HG02870 (cell line): ENCODE measurements at regions not wholly inside any gene's neighbourhood (a gene's known extent, or its start where the extent isn't known, plus 50 kb on each side); places are given as distances from the start of the nearest gene placed in this dataset.

ENCODE experiments used
- ATAC-seq: cut with Tn5 transposase; IDR thresholded peaks from one replicate; pipeline ENCODE4 v1.9.1; 2021; ENCODE audit warnings: mild to moderate bottlenecking, moderate library complexity; ENCODE audit not compliant: unreplicated experiment

GRCh38 chr3:135898774-135899173 is 66.8 kb upstream of the PPP2R3A start:
- no peak for ATAC-seq

- ATAC-seq: no peak
Measured at GRCh38 chr3:135905058-135905724, 60.3 kb upstream of the PPP2R3A start.

- ATAC-seq: no peak
Measured at GRCh38 chr3:135907422-135908165, 57.9 kb upstream of the PPP2R3A start.

GRCh38 chr3:135908225-135908624 is 57.3 kb upstream of the PPP2R3A start:
- no peak for ATAC-seq

- no peak for ATAC-seq
Measured at GRCh38 chr3:135908737-135909136, 56.8 kb upstream of the PPP2R3A start.

- no peak for ATAC-seq
Measured at GRCh38 chr3:135911110-135911509, 54.4 kb upstream of the PPP2R3A start.

- no peak for ATAC-seq
Measured at GRCh38 chr3:135915206-135915605, 50.3 kb upstream of the PPP2R3A start.
